Progenitor cell of endocrine pancreas (in vitro differentiated cells): ENCODE measurements at regions not wholly inside any gene's neighbourhood (a gene's known extent, or its start where the extent isn't known, plus 50 kb on each side); places are given as distances from the start of the nearest gene placed in this dataset.

Experiments used
- DNase-seq: peaks from one replicate; pipeline ENCODE4 v3.0.0; 2021; ENCODE audit warnings: low spot score; ENCODE audit not compliant: unreplicated experiment
- H3K27ac Mint-ChIP-seq: 2 replicates; pipeline ENCODE4 v1.8.0; 2021; ENCODE audit warnings: mild to moderate bottlenecking, moderate library complexity, mixed read lengths
- H3K27me3 Mint-ChIP-seq: 2 replicates; pipeline ENCODE4 v1.8.0; 2021; ENCODE audit warnings: mixed read lengths
- H3K36me3 Mint-ChIP-seq: 2 replicates; pipeline ENCODE4 v1.8.0; 2022; ENCODE audit warnings: mixed read lengths; ENCODE audit not compliant: insufficient read depth
- H3K4me1 Mint-ChIP-seq: 2 replicates; pipeline ENCODE4 v1.8.0; 2021; ENCODE audit warnings: low read depth, mixed read lengths
- H3K4me3 Mint-ChIP-seq: 2 replicates; pipeline ENCODE4 v1.8.0; 2021; ENCODE audit warnings: low read depth, mild to moderate bottlenecking, moderate library complexity, mixed read lengths
- H3K9me3 Mint-ChIP-seq: 2 replicates; pipeline ENCODE4 v1.8.0; 2021; ENCODE audit warnings: low read depth, mixed read lengths
- CTCF ChIP-seq: fragments of 200-600 bp; sonication (generic); IDR thresholded peaks from one replicate; pipeline ENCODE4 v1.5.0; 2021; ENCODE audit warnings: antibody characterized with exemption, mild to moderate bottlenecking; ENCODE audit not compliant: unreplicated experiment

GRCh38 chr5:173760461-173761177 lies 127.5 kb upstream of the CPEB4 start:
- Mint-ChIP-seq H3K4me1 (peaks cover 11% of the 10 kb centered on the region), H3K9me3 (no peaks in the 10 kb centered on the region), H3K27ac (no peak overlapping the region), H3K4me3 (no peak overlapping the region), H3K27me3 (peaks cover 18% of the 10 kb centered on the region), H3K36me3 (no peaks in the 10 kb centered on the region)
- no peak for DNase-seq
- no peak for TF ChIP-seq CTCF

- H3K27ac Mint-ChIP-seq: no peak overlapping the region
- DNase-seq: no peak
- H3K27me3 Mint-ChIP-seq: peaks cover 18% of the 10 kb centered on the region
- no peak overlapping the region for H3K4me3 Mint-ChIP-seq
- peaks cover 14% of the 10 kb centered on the region for H3K4me1 Mint-ChIP-seq
- no peaks in the 10 kb centered on the region for H3K36me3 Mint-ChIP-seq
- H3K9me3 Mint-ChIP-seq: no peaks in the 10 kb centered on the region
- TF ChIP-seq CTCF: no peak
Observed at GRCh38 chr5:173761178-173761513, 127.0 kb upstream of the CPEB4 start.

GRCh38 chr5:173762045-173762444 lies 126.1 kb upstream of the CPEB4 start:
- H3K4me3 Mint-ChIP-seq: no peak overlapping the region
- no peak for TF ChIP-seq CTCF
- H3K27me3 Mint-ChIP-seq: peaks cover 18% of the 10 kb centered on the region
- H3K4me1 Mint-ChIP-seq: peaks cover 18% of the 10 kb centered on the region
- no peaks in the 10 kb centered on the region for H3K36me3 Mint-ChIP-seq
- DNase-seq: no peak
- H3K9me3 Mint-ChIP-seq: no peaks in the 10 kb centered on the region
- no peak overlapping the region for H3K27ac Mint-ChIP-seq

GRCh38 chr5:173762930-173763329 lies 125.2 kb upstream of the CPEB4 start:
- H3K4me3 Mint-ChIP-seq: no peak overlapping the region
- H3K27me3 Mint-ChIP-seq: peaks cover 18% of the 10 kb centered on the region
- no peak for TF ChIP-seq CTCF
- no peaks in the 10 kb centered on the region for H3K36me3 Mint-ChIP-seq
- H3K9me3 Mint-ChIP-seq: no peaks in the 10 kb centered on the region
- H3K27ac Mint-ChIP-seq: no peak overlapping the region
- no peak for DNase-seq
- peaks cover 19% of the 10 kb centered on the region for H3K4me1 Mint-ChIP-seq

GRCh38 chr5:173763410-173763809 lies 124.7 kb upstream of the CPEB4 start:
- H3K4me1 Mint-ChIP-seq: peaks cover 19% of the 10 kb centered on the region
- DNase-seq: no peak
- no peak overlapping the region for H3K27ac Mint-ChIP-seq
- no peak for TF ChIP-seq CTCF
- H3K4me3 Mint-ChIP-seq: no peak overlapping the region
- H3K27me3 Mint-ChIP-seq: peaks cover 18% of the 10 kb centered on the region
- H3K9me3 Mint-ChIP-seq: no peaks in the 10 kb centered on the region
- no peaks in the 10 kb centered on the region for H3K36me3 Mint-ChIP-seq
